H1 (cell line): ENCODE measurements at regions not wholly inside any gene's neighbourhood (a gene's known extent, or its start where the extent isn't known, plus 50 kb on each side); places are given as distances from the start of the nearest gene placed in this dataset.

Source experiments
- HDAC6 ChIP-seq: IDR thresholded peaks from one replicate; pipeline ENCODE4 v1.7.1; 2012; ENCODE audit warnings: low read depth, mild to moderate bottlenecking, inconsistent platforms, low read length, moderate library complexity
- JUND ChIP-seq: IDR thresholded peaks from 2 replicates; pipeline ENCODE4 v1.6.1; 2011; ENCODE audit warnings: mild to moderate bottlenecking, improper control_type of control experiment, low read length
- MAFK ChIP-seq: IDR thresholded peaks from 2 replicates; pipeline ENCODE4 v1.6.1; 2012; ENCODE audit warnings: low read depth, mild to moderate bottlenecking, improper control_type of control experiment, low read length
- SUZ12 ChIP-seq: fragments of 200-600 bp; sonication (generic); IDR thresholded peaks from 2 replicates; pipeline ENCODE4 v1.6.1; 2012; ENCODE audit warnings: mild to moderate bottlenecking, inconsistent platforms, low read length, moderate library complexity, mixed read lengths
- TF ChIP-seq, protein P1 (sequence below): fragments of 300-600 bp; sonication (generic); IDR thresholded peaks from 2 replicates; pipeline ENCODE4 v1.7.1; 2012; ENCODE audit warnings: low read length, moderate library complexity, mild to moderate bottlenecking, inconsistent platforms; ENCODE audit not compliant: insufficient replicate concordance

DNA sequence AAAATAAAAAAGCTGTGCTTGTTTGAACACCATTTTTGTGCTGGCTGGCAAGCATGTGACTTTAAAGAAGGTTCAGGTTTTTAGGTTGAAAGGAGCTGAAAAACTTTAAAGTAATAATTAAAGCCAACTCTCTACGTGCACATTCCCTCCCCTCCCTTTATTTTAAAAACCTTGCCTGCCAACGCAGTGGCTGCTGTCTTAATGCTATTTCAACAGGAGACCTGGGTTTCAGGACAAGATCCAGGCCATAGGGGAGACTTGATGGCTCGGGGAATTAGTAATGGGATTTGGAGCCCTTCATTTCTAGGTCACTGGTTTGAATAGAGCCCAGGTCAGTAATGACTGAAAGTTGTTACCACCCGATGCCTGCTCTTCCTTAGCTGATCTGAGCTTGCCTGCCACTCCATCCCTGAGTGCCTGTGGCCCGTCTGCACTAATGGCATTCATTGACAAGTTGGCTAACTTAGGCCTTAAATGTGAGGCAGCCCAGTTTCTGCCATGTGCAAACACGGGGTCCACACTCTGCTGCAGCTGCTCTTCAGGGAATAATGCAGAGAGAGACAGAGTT lies 1233.2 kb upstream of the ZEB2 start (continued):
- TF ChIP-seq, protein P1, sequence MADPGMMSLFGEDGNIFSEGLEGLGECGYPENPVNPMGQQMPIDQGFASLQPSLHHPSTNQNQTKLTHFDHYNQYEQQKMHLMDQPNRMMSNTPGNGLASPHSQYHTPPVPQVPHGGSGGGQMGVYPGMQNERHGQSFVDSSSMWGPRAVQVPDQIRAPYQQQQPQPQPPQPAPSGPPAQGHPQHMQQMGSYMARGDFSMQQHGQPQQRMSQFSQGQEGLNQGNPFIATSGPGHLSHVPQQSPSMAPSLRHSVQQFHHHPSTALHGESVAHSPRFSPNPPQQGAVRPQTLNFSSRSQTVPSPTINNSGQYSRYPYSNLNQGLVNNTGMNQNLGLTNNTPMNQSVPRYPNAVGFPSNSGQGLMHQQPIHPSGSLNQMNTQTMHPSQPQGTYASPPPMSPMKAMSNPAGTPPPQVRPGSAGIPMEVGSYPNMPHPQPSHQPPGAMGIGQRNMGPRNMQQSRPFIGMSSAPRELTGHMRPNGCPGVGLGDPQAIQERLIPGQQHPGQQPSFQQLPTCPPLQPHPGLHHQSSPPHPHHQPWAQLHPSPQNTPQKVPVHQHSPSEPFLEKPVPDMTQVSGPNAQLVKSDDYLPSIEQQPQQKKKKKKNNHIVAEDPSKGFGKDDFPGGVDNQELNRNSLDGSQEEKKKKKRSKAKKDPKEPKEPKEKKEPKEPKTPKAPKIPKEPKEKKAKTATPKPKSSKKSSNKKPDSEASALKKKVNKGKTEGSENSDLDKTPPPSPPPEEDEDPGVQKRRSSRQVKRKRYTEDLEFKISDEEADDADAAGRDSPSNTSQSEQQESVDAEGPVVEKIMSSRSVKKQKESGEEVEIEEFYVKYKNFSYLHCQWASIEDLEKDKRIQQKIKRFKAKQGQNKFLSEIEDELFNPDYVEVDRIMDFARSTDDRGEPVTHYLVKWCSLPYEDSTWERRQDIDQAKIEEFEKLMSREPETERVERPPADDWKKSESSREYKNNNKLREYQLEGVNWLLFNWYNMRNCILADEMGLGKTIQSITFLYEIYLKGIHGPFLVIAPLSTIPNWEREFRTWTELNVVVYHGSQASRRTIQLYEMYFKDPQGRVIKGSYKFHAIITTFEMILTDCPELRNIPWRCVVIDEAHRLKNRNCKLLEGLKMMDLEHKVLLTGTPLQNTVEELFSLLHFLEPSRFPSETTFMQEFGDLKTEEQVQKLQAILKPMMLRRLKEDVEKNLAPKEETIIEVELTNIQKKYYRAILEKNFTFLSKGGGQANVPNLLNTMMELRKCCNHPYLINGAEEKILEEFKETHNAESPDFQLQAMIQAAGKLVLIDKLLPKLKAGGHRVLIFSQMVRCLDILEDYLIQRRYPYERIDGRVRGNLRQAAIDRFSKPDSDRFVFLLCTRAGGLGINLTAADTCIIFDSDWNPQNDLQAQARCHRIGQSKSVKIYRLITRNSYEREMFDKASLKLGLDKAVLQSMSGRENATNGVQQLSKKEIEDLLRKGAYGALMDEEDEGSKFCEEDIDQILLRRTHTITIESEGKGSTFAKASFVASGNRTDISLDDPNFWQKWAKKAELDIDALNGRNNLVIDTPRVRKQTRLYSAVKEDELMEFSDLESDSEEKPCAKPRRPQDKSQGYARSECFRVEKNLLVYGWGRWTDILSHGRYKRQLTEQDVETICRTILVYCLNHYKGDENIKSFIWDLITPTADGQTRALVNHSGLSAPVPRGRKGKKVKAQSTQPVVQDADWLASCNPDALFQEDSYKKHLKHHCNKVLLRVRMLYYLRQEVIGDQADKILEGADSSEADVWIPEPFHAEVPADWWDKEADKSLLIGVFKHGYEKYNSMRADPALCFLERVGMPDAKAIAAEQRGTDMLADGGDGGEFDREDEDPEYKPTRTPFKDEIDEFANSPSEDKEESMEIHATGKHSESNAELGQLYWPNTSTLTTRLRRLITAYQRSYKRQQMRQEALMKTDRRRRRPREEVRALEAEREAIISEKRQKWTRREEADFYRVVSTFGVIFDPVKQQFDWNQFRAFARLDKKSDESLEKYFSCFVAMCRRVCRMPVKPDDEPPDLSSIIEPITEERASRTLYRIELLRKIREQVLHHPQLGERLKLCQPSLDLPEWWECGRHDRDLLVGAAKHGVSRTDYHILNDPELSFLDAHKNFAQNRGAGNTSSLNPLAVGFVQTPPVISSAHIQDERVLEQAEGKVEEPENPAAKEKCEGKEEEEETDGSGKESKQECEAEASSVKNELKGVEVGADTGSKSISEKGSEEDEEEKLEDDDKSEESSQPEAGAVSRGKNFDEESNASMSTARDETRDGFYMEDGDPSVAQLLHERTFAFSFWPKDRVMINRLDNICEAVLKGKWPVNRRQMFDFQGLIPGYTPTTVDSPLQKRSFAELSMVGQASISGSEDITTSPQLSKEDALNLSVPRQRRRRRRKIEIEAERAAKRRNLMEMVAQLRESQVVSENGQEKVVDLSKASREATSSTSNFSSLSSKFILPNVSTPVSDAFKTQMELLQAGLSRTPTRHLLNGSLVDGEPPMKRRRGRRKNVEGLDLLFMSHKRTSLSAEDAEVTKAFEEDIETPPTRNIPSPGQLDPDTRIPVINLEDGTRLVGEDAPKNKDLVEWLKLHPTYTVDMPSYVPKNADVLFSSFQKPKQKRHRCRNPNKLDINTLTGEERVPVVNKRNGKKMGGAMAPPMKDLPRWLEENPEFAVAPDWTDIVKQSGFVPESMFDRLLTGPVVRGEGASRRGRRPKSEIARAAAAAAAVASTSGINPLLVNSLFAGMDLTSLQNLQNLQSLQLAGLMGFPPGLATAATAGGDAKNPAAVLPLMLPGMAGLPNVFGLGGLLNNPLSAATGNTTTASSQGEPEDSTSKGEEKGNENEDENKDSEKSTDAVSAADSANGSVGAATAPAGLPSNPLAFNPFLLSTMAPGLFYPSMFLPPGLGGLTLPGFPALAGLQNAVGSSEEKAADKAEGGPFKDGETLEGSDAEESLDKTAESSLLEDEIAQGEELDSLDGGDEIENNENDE = no peak
- TF ChIP-seq JUND (no peak), HDAC6 (no peak), SUZ12 (no peak), MAFK (no peak)
